B cell (primary cell): ENCODE measurements at regions not wholly inside any gene's neighbourhood (a gene's known extent, or its start where the extent isn't known, plus 50 kb on each side); places are given as distances from the start of the nearest gene placed in this dataset.

ENCODE experiments used
- ATAC-seq: fragments of 200-7000 bp; cut with Tn5 transposase; one replicate; pipeline ENCODE4 v1.10.0; 2021; ENCODE audit warnings: low read depth, mild to moderate bottlenecking, moderate number of reproducible peaks, moderate library complexity
- CTCF ChIA-PET: fragments of 350-600 bp; sonication (Branson Sonifier 250); formaldehyde crosslinking; loops from one replicate; lab custom pipeline; 2021; ENCODE audit warnings: antibody characterized with exemption, inconsistent platforms; lab: Charles Lee
- POLR2A ChIA-PET: fragments of 350-600 bp; sonication (Branson Sonifier 250); formaldehyde crosslinking; loops from one replicate; lab custom pipeline; 2021; ENCODE audit warnings: antibody characterized with exemption; lab: Charles Lee
- DNase-seq: peaks from one replicate; pipeline ENCODE4 v3.0.0; 2013
- H2AFZ ChIP-seq: 2 replicates; pipeline ENCODE4 v1.6.1; 2012; ENCODE audit warnings: mild to moderate bottlenecking, low read depth, low read length; ENCODE audit not compliant: insufficient read depth, poor library complexity, severe bottlenecking
- H3K27ac ChIP-seq, 2 donors: 1 replicate in 1 of 2; 2 replicates in 1 of 2; pipeline ENCODE4 v1.5.1; 2012 to 2013; ENCODE audit warnings: low read length in 2 of 2, mild to moderate bottlenecking in 2 of 2, moderate library complexity in 1 of 2
- H3K27me3 ChIP-seq, 4 experiments: fragments of 200-600 bp in 1 of 4; sonication (generic) in 1 of 4; replicated peaks in 1 of 4; 1 replicate in 2 of 4; 2 replicates in 2 of 4; pipeline versions ENCODE4 v1.6.1 to v1.7.0; 2013 to 2016; ENCODE audit warnings: low read length in 3 of 4, mild to moderate bottlenecking in 2 of 4, mixed read lengths in 1 of 4, moderate library complexity in 1 of 4; ENCODE audit not compliant: insufficient read depth in 4 of 4, control insufficient read depth in 3 of 4; ENCODE audit errors: control extremely low read depth in 1 of 4
- H3K36me3 ChIP-seq, 2 experiments: replicated peaks in 1 of 2; 1 replicate in 1 of 2; 2 replicates in 1 of 2; pipeline versions ENCODE4 v1.6.1 to v1.7.1; 2013; ENCODE audit warnings: low read length in 1 of 2; ENCODE audit not compliant: insufficient read depth in 2 of 2, control insufficient read depth in 1 of 2; ENCODE audit errors: control extremely low read depth in 1 of 2, extremely low read depth in 1 of 2
- H3K4me1 ChIP-seq, 2 donors: fragments of 200-600 bp in 1 of 2; sonication (generic) in 1 of 2; 1 replicate in 1 of 2; 2 replicates in 1 of 2; pipeline versions ENCODE4 v1.5.1 to v1.6.1; 2013 to 2017; ENCODE audit warnings: low read length in 2 of 2; ENCODE audit not compliant: control insufficient read depth in 2 of 2, insufficient read depth in 2 of 2
- H3K4me2 ChIP-seq: replicated peaks from 2 replicates; pipeline ENCODE3; 2012; ENCODE audit warnings: mild to moderate bottlenecking, low read depth, low read length; ENCODE audit not compliant: poor library complexity, severe bottlenecking
- H3K4me3 ChIP-seq, 5 experiments: fragments of 200-600 bp in 1 of 5; sonication (generic) in 1 of 5; 1 replicate in 3 of 5; 2 replicates in 2 of 5; pipeline versions ENCODE4 v1.5.1 to v1.7.0; 2011 to 2016; ENCODE audit warnings: low read length in 4 of 5, mild to moderate bottlenecking in 4 of 5, low read depth in 2 of 5, control low read depth in 1 of 5, moderate library complexity in 1 of 5; ENCODE audit not compliant: insufficient read depth in 1 of 5; ENCODE audit errors: control extremely low read depth in 1 of 5, extremely low read depth in 1 of 5
- H3K79me2 ChIP-seq: fragments of 200-600 bp; sonication (generic); one replicate; pipeline ENCODE4 v1.6.0; 2016; ENCODE audit warnings: low read length; ENCODE audit not compliant: control insufficient read depth, insufficient read depth
- H3K9ac ChIP-seq: fragments of 200-600 bp; sonication (generic); 2 replicates; pipeline ENCODE4 v1.6.1; 2017; ENCODE audit warnings: mild to moderate bottlenecking, low read length, moderate library complexity
- H3K9me3 ChIP-seq, 3 donors: one replicate each; pipeline versions ENCODE4 v1.6.1 to v1.7.1; 2013; ENCODE audit warnings: low read length in 2 of 3; ENCODE audit not compliant: control insufficient read depth in 2 of 3, insufficient read depth in 1 of 3; ENCODE audit errors: control extremely low read depth in 1 of 3
- H4K20me1 ChIP-seq: 2 replicates; pipeline ENCODE4 v1.6.0; 2012; ENCODE audit warnings: mild to moderate bottlenecking, low read length; ENCODE audit not compliant: insufficient read depth, control insufficient read depth, poor library complexity, severe bottlenecking
- H3K27ac Mint-ChIP-seq: one replicate; pipeline ENCODE4 v1.8.0; 2021; ENCODE audit warnings: mixed read lengths
- H3K27me3 Mint-ChIP-seq: one replicate; pipeline ENCODE4 v1.8.0; 2021; ENCODE audit warnings: mixed read lengths
- H3K4me1 Mint-ChIP-seq: one replicate; pipeline ENCODE4 v1.8.0; 2021; ENCODE audit warnings: mixed read lengths
- H3K4me3 Mint-ChIP-seq: one replicate; pipeline ENCODE4 v1.8.0; 2021; ENCODE audit warnings: mixed read lengths
- H3K9me3 Mint-ChIP-seq: one replicate; pipeline ENCODE4 v1.8.0; 2022; ENCODE audit warnings: mixed read lengths; ENCODE audit not compliant: insufficient read depth
- CTCF ChIP-seq: fragments of 200-600 bp; IDR thresholded peaks from one replicate; pipeline ENCODE4 v1.8.0; 2022; ENCODE audit warnings: antibody characterized with exemption, mild to moderate bottlenecking
- EZH2 ChIP-seq: IDR thresholded peaks from 2 replicates; pipeline ENCODE4 v1.6.1; 2012; ENCODE audit warnings: borderline replicate concordance, low read depth, mild to moderate bottlenecking, moderate library complexity, low read length; ENCODE audit not compliant: insufficient read depth, poor library complexity, severe bottlenecking
- WGBS: methylation state at CpG from one replicate; pipeline ENCODE4 v1.1.5; 2013; ENCODE audit warnings: missing lambda C conversion rate; ENCODE audit not compliant: insufficient coverage; 5-methylcytosine and 5-hydroxymethylcytosine counted together
- intact Hi-C: fragments of 100-400 bp; cut with micrococcal nuclease; formaldehyde crosslinking; loops from one replicate; pipeline ENCODE4 v1.10.0; 2022

DNA sequence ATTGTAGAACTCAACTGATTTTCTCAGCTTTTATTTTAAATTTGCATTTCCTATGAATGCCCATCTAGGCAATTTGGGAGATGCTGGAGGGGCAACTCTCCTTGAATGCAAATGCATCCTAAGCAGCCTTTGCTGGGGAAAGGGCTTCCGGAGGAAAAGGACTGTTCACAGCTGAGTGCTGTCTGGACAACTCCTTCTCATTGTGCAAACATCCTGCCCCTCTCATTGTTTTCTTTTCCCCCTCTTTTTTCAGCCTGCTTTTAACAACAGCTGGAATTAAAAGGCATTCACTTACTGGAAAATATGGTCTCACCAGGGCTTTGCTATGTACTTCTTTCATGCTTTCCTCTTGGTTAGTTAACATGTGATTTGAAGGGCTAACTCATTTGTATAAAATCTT lies 397.8 kb downstream of the FUT8 start:
- no peak overlapping the region for H3K4me3 ChIP-seq
- Mint-ChIP-seq H3K27ac (no peak overlapping the region), H3K4me3 (no peak overlapping the region), H3K4me1 (no peaks in the 10 kb centered on the region), H3K27me3 (peaks cover 5% of the 10 kb centered on the region), H3K9me3 (peaks cover 4% of the 10 kb centered on the region)
- H3K4me1 ChIP-seq, result no peaks in the 10 kb centered on the region
- no CpG with 5 or more reads among the region's 1 CpG for WGBS
- DNase-seq (no peak), ATAC-seq (no peak)
- H3K9ac ChIP-seq, result no peak overlapping the region
- ChIA-PET CTCF (interaction anchor here (1.3 kb wide), 1 partner anchor 395 kb away, joined by 3 read pairs; no protein-coding TSS in a partner anchor), POLR2A (no interaction called here)
- no peaks in the 10 kb centered on the region for H3K36me3 ChIP-seq
- peaks cover 1 to 18% (median 16%) of the 10 kb centered on the region in 3 donors for H3K9me3 ChIP-seq
- TF ChIP-seq EZH2 (no peak), CTCF (no peak)
- no peaks in the 10 kb centered on the region for H3K27me3 ChIP-seq
- H3K4me2 ChIP-seq, result no peak overlapping the region
- intact Hi-C loops, result no loop called here
- H4K20me1 ChIP-seq, result no peaks in the 10 kb centered on the region
- no peaks in the 10 kb centered on the region for H3K79me2 ChIP-seq
- H2AFZ ChIP-seq, result no peak overlapping the region
- no peak overlapping the region for H3K27ac ChIP-seq

- no peaks in the 10 kb centered on the region for H3K4me1 Mint-ChIP-seq
- ATAC-seq (no peak), DNase-seq (no peak)
- WGBS, result no CpG with 5 or more reads among the region's 3 CpGs
- TF ChIP-seq CTCF (no peak), EZH2 (no peak)
- no peaks in the 10 kb centered on the region for H3K4me1 ChIP-seq
- H4K20me1 ChIP-seq, result no peaks in the 10 kb centered on the region
- H3K4me2 ChIP-seq, result no peak overlapping the region
- H3K9ac ChIP-seq, result no peak overlapping the region
- H3K27ac ChIP-seq, result no peak overlapping the region
- no peaks in the 10 kb centered on the region for H3K27me3 ChIP-seq
- H3K9me3 Mint-ChIP-seq, result peaks cover 4% of the 10 kb centered on the region
- POLR2A ChIA-PET, result no interaction called here
- peaks cover 5% of the 10 kb centered on the region for H3K27me3 Mint-ChIP-seq
- H3K27ac Mint-ChIP-seq, result no peak overlapping the region
- H2AFZ ChIP-seq, result no peak overlapping the region
- H3K4me3 ChIP-seq, result no peak overlapping the region
- H3K9me3 ChIP-seq, result peaks cover 1 to 7% (median 6%) of the 10 kb centered on the region in 3 donors
- no peaks in the 10 kb centered on the region for H3K36me3 ChIP-seq
- no peaks in the 10 kb centered on the region for H3K79me2 ChIP-seq
- intact Hi-C loops, result no loop called here
- H3K4me3 Mint-ChIP-seq, result no peak overlapping the region
- CTCF ChIA-PET, result interaction anchor here (1.4 kb wide), 1 partner anchor 650 kb away, joined by 4 read pairs; no protein-coding TSS in a partner anchor
These were observed 401.3 kb downstream of the FUT8 start for GRCh38 chr14:65813760-65814384.
